Astrocyte (in vitro differentiated cells and primary cell): ENCODE measurements at regions not wholly inside any gene's neighbourhood (a gene's known extent, or its start where the extent isn't known, plus 50 kb on each side); places are given as distances from the start of the nearest gene placed in this dataset.

ENCODE experiments used
- DNase-seq: peaks from one replicate; pipeline ENCODE4 v3.0.0-alpha.2; 2010; ENCODE audit warnings: low read depth
- FAIRE-seq: peaks from 2 replicates; lab custom pipeline; 2011; peaks lifted over from hg19 to GRCh38; lab: Jason Lieb, UNC
- H2AFZ ChIP-seq: 2 replicates; pipeline ENCODE4 v1.6.0; 2012; ENCODE audit warnings: low read depth, low read length, inconsistent platforms
- H3K27ac ChIP-seq: 2 replicates; pipeline ENCODE4 v1.5.1; 2011; ENCODE audit warnings: low read depth, low read length, inconsistent platforms
- H3K27me3 ChIP-seq: 2 replicates; pipeline ENCODE4 v1.6.0; 2011; ENCODE audit warnings: low read length, inconsistent platforms; ENCODE audit not compliant: insufficient read depth
- H3K36me3 ChIP-seq: 2 replicates; pipeline ENCODE4 v1.5.1; 2011; ENCODE audit warnings: low read length, inconsistent platforms; ENCODE audit not compliant: insufficient read depth
- H3K4me1 ChIP-seq: 2 replicates; pipeline ENCODE4 v1.5.1; 2011; ENCODE audit warnings: low read length, inconsistent platforms; ENCODE audit not compliant: insufficient read depth
- H3K4me2 ChIP-seq: 2 replicates; pipeline ENCODE4 v1.6.0; 2012; ENCODE audit warnings: low read length, inconsistent platforms
- H3K4me3 ChIP-seq: 2 replicates; pipeline ENCODE4 v1.5.1; 2011; ENCODE audit warnings: low read depth, mild to moderate bottlenecking, low read length, inconsistent platforms; ENCODE audit not compliant: insufficient read depth
- H3K79me2 ChIP-seq: 2 replicates; pipeline ENCODE4 v1.6.0; 2012; ENCODE audit warnings: mild to moderate bottlenecking, low read length, inconsistent platforms; ENCODE audit not compliant: insufficient read depth
- H3K9ac ChIP-seq: 2 replicates; pipeline ENCODE4 v1.6.0; 2012; ENCODE audit warnings: mild to moderate bottlenecking, low read length, inconsistent platforms
- H3K9me3 ChIP-seq: 2 replicates; pipeline ENCODE4 v1.5.1; 2012; ENCODE audit warnings: low read depth, mild to moderate bottlenecking, low read length, inconsistent platforms; ENCODE audit not compliant: insufficient read depth
- H4K20me1 ChIP-seq: 2 replicates; pipeline ENCODE4 v1.6.0; 2012; ENCODE audit warnings: low read length, inconsistent platforms; ENCODE audit not compliant: insufficient read depth
- H3K27ac Mint-ChIP-seq: one replicate; pipeline ENCODE4 v1.8.0; 2021; ENCODE audit warnings: mild to moderate bottlenecking, mixed read lengths; ENCODE audit not compliant: unreplicated experiment
- H3K27me3 Mint-ChIP-seq: one replicate; pipeline ENCODE4 v1.8.0; 2021; ENCODE audit warnings: low read depth, mixed read lengths; ENCODE audit not compliant: unreplicated experiment
- H3K36me3 Mint-ChIP-seq: one replicate; pipeline ENCODE4 v1.8.0; 2021; ENCODE audit warnings: low read depth, mixed read lengths; ENCODE audit not compliant: unreplicated experiment
- H3K4me1 Mint-ChIP-seq: one replicate; pipeline ENCODE4 v1.8.0; 2021; ENCODE audit warnings: low read depth, mixed read lengths; ENCODE audit not compliant: unreplicated experiment
- H3K4me3 Mint-ChIP-seq: one replicate; pipeline ENCODE4 v1.8.0; 2021; ENCODE audit warnings: mild to moderate bottlenecking, moderate library complexity, mixed read lengths; ENCODE audit not compliant: unreplicated experiment
- H3K9me3 Mint-ChIP-seq: one replicate; pipeline ENCODE4 v1.8.0; 2021; ENCODE audit warnings: mild to moderate bottlenecking, mixed read lengths; ENCODE audit not compliant: unreplicated experiment
- EZH2 ChIP-seq: IDR thresholded peaks from 2 replicates; pipeline ENCODE4 v1.6.1; 2012; ENCODE audit warnings: mild to moderate bottlenecking, low read length, inconsistent platforms; ENCODE audit not compliant: insufficient read depth
- TF ChIP-seq, protein P1 (sequence below): IDR thresholded peaks from 2 replicates; pipeline ENCODE4 v1.5.1; 2011; ENCODE audit warnings: low read depth, mild to moderate bottlenecking, inconsistent platforms, low read length, moderate library complexity; ENCODE audit not compliant: insufficient read depth

DNA sequence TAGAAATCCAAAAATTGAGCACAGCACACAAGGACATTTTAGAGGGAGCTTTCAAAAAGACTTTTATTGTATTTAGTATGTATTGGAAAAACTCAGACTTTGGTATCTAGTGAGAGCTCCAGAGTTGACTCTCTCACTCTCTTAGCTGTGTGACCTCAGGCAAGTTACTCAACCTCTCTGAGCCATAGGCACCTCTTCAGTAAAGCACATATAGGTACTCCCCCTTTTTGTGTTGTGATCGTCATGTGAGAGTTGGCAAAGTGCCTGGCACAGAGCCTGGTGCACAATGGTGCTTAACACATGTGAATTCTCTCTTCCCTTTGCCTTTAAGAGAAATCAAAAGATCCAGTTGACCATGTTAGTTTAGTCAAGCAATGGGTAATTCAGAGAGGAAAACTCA lies 186.2 kb downstream of the TMEM38B start:
- Histone ChIP-seq H3K9me3 (no peaks in the 10 kb centered on the region), H3K4me3 (no peak overlapping the region), H3K4me1 (no peaks in the 10 kb centered on the region), H3K27me3 (peaks cover 2% of the 10 kb centered on the region), H3K36me3 (no peaks in the 10 kb centered on the region), H3K79me2 (no peaks in the 10 kb centered on the region), H3K9ac (no peak overlapping the region), H3K27ac (no peak overlapping the region), H3K4me2 (no peak overlapping the region), H4K20me1 (no peaks in the 10 kb centered on the region), H2AFZ (no peak overlapping the region)
- Mint-ChIP-seq H3K4me3 (no peak overlapping the region), H3K4me1 (peaks cover 1% of the 10 kb centered on the region), H3K27ac (no peak overlapping the region), H3K9me3 (peaks cover 2% of the 10 kb centered on the region), H3K27me3 (no peaks in the 10 kb centered on the region), H3K36me3 (no peaks in the 10 kb centered on the region)
- DNase-seq (no peak), FAIRE-seq (no peak)
- TF ChIP-seq, protein P1, sequence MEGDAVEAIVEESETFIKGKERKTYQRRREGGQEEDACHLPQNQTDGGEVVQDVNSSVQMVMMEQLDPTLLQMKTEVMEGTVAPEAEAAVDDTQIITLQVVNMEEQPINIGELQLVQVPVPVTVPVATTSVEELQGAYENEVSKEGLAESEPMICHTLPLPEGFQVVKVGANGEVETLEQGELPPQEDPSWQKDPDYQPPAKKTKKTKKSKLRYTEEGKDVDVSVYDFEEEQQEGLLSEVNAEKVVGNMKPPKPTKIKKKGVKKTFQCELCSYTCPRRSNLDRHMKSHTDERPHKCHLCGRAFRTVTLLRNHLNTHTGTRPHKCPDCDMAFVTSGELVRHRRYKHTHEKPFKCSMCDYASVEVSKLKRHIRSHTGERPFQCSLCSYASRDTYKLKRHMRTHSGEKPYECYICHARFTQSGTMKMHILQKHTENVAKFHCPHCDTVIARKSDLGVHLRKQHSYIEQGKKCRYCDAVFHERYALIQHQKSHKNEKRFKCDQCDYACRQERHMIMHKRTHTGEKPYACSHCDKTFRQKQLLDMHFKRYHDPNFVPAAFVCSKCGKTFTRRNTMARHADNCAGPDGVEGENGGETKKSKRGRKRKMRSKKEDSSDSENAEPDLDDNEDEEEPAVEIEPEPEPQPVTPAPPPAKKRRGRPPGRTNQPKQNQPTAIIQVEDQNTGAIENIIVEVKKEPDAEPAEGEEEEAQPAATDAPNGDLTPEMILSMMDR, result no peak
- no peak for TF ChIP-seq EZH2

DNA sequence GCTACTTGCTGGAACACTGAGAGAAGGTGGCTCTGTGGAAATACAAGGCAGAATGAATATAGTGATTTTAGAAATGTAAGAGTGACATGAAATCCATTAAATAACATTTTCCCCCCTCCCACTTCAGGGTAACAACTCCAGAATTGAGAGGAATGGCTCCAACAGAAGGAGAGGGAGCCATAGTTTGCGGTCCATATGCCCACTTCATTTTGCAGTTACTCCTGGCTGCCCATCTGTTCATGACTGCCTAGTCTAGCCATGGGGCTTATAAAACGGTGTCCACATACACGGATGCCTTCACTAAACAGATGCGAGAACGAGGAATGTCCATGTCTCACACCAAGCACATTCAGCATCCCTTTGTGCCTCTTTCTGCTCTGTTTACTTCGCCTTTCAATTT lies 186.7 kb downstream of the TMEM38B start:
- H3K9me3 ChIP-seq, result no peaks in the 10 kb centered on the region
- no peaks in the 10 kb centered on the region for H3K4me1 ChIP-seq
- H2AFZ ChIP-seq, result no peak overlapping the region
- Mint-ChIP-seq H3K36me3 (no peaks in the 10 kb centered on the region), H3K27ac (no peak overlapping the region), H3K4me3 (no peak overlapping the region), H3K9me3 (peaks cover 2% of the 10 kb centered on the region), H3K4me1 (peaks cover 1% of the 10 kb centered on the region), H3K27me3 (no peaks in the 10 kb centered on the region)
- no peak for FAIRE-seq
- no peak for TF ChIP-seq EZH2
- TF ChIP-seq, protein P1, result no peak
- no peak for DNase-seq
- H3K4me2 ChIP-seq, result no peak overlapping the region
- H3K27me3 ChIP-seq, result peaks cover 2% of the 10 kb centered on the region
- no peak overlapping the region for H3K4me3 ChIP-seq
- no peak overlapping the region for H3K27ac ChIP-seq
- H3K9ac ChIP-seq, result no peak overlapping the region
- no peaks in the 10 kb centered on the region for H3K79me2 ChIP-seq
- no peaks in the 10 kb centered on the region for H3K36me3 ChIP-seq
- no peaks in the 10 kb centered on the region for H4K20me1 ChIP-seq

DNA sequence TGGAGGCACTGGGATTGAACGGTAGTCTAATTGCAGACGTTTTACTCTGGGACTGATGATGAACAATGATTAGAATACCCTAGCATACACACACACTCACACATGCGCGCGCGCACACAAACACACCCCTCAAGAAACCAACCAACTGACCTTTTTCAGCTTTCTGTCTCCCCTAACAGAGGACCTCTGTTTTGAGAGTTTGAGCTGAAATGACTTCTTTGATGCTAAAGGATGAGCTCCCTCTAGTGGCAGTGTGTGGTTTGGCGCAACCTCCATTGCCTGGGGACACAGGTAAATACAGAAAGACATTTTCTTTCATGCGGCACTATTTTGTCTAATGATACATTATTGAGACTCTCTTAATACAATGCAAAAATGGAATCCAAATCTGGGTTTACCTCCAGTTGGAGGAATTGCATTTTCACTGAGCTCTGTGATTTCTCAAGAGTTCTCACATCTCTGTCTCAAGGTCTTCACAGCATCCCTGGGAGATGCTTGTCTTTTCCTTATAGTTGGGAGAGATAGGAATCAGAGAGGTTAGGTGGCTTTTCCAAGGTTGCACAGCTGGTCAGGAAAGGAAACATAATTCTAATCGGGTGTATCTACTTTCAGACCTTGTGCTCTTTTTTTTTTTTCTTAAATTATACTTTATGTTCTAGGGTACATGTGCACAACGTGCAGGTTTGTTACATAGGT lies 187.5 kb downstream of the TMEM38B start:
- TF ChIP-seq EZH2, result no peak
- TF ChIP-seq, protein P1, result peak; percentile 86
- Histone ChIP-seq H3K4me1 (no peaks in the 10 kb centered on the region), H3K79me2 (no peaks in the 10 kb centered on the region), H4K20me1 (no peaks in the 10 kb centered on the region), H3K4me3 (no peak overlapping the region), H3K9me3 (no peaks in the 10 kb centered on the region), H3K27me3 (peaks cover under 1% of the 10 kb centered on the region), H3K36me3 (no peaks in the 10 kb centered on the region), H3K4me2 (no peak overlapping the region), H3K27ac (no peak overlapping the region), H3K9ac (no peak overlapping the region), H2AFZ (no peak overlapping the region)
- Mint-ChIP-seq H3K4me3 (no peak overlapping the region), H3K4me1 (peaks cover 4% of the 10 kb centered on the region), H3K36me3 (no peaks in the 10 kb centered on the region), H3K27ac (no peak overlapping the region), H3K9me3 (peaks cover 2% of the 10 kb centered on the region), H3K27me3 (no peaks in the 10 kb centered on the region)
- DNase-seq, result peak; percentile 16
- FAIRE-seq, result peak; percentile 45
